Gastrocnemius medialis (tissue), 4 donors: ENCODE measurements at regions not wholly inside any gene's neighbourhood (a gene's known extent, or its start where the extent isn't known, plus 50 kb on each side); places are given as distances from the start of the nearest gene placed in this dataset.

Experiments used
- POLR2A ChIP-seq, 2 donors: fragments of 450-650 bp; IDR thresholded peaks; one replicate each; pipeline ENCODE4 v1.6.1; 2017; ENCODE audit warnings: antibody characterized with exemption in 2 of 2, mild to moderate bottlenecking in 2 of 2, moderate library complexity in 2 of 2
- TF ChIP-seq, protein P1 (sequence below), 5 experiments: fragments of 450-650 bp in 3 of 5; fragments of 200-600 bp in 2 of 5; sonication (generic) in 2 of 5; IDR thresholded peaks in 4 of 5; conservative IDR thresholded peaks in 1 of 5; 1 replicate in 4 of 5; 2 replicates in 1 of 5; pipeline ENCODE4 v1.5.1; 2016 to 2019; ENCODE audit warnings: antibody characterized with exemption in 5 of 5, mild to moderate bottlenecking in 3 of 5, moderate library complexity in 3 of 5

DNA sequence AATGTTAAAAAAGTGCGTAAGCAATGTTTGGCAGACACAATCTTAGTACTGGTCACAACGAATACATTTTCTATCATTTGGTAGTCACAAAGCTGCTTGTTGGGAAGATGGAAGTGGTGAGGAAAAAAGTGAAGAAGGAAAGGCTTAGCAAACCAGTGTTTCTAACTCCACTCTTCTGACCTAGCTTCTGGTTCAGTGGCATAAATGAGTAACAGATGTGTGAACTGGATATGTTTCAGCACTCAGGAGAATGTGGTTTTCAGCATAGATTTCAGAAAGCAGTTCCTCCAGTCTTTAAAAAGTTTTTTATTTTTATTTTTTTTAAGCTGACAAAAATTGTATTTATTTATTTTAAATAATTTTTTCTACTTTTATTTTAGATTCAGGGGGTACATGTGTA lies 357.1 kb downstream of the CPS1 start:
- TF ChIP-seq, protein P1, sequence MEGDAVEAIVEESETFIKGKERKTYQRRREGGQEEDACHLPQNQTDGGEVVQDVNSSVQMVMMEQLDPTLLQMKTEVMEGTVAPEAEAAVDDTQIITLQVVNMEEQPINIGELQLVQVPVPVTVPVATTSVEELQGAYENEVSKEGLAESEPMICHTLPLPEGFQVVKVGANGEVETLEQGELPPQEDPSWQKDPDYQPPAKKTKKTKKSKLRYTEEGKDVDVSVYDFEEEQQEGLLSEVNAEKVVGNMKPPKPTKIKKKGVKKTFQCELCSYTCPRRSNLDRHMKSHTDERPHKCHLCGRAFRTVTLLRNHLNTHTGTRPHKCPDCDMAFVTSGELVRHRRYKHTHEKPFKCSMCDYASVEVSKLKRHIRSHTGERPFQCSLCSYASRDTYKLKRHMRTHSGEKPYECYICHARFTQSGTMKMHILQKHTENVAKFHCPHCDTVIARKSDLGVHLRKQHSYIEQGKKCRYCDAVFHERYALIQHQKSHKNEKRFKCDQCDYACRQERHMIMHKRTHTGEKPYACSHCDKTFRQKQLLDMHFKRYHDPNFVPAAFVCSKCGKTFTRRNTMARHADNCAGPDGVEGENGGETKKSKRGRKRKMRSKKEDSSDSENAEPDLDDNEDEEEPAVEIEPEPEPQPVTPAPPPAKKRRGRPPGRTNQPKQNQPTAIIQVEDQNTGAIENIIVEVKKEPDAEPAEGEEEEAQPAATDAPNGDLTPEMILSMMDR (IDR thresholded peaks at IDR 0.05 in 4 of 5, conservative IDR thresholded peaks at IDR 0.05 in 1 of 5): no peak
- TF ChIP-seq POLR2A (IDR thresholded peaks at IDR 0.05): no peak
